ENCODE measurements at regions not wholly inside any gene's neighbourhood (a gene's known extent, or its start where the extent isn't known, plus 50 kb on each side); places are given as distances from the start of the nearest gene placed in this dataset.
"Not testable (repeated sequence)": the region's sequence is repeated elsewhere in the genome, so short reads cannot be mapped to it uniquely, and the experiment has no call there.

DNA sequence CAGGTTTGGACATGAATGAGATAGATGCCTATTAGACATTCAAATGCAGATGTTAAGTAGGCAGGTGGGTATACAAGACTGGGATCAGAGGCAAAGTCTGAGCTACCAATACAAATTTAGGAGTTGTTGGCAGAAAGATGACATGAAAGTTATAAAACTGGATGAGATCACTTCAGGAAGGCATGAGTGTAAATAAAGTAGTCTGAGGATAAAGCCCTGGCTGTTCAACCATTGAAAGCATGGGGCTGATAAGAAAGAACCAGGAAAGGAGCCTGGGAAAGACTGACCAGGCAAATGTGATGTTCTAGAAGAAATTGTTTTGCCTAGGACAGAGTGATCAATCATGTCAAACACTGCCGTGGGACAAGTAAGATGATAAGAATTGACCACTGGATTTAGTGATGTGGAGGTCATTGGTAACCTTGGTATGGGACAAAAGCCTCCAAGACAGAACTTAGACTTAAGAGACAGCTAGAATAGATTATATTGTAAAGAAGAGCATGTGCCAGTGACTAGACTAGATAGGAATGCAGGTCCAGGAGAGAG lies 98.5 kb downstream of the EHF start:
- DNase-seq (ENCODE audit: extremely low spot score, insufficient read length, low read depth) (no peak), FAIRE-seq (no peak)

DNA sequence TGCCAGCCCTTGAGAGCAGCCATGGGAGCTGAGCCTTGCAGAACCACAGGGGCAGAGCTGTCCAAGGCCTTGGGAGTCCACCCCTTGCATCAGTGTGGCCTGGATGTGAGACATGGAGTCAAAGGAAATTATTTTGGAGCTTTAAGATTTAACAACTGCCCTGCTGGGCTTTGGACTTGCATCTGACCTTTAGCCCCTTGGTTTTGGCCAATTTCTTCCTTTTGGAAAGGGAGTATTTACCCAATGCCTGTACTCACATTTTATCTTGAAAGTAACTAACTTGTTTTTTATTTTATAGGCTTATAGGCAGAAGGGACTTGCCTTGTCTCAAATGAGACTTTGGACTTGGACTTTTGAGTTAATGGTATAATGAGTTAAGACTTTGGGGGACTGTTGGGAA lies 92.7 kb downstream of the EHF start:
- DNase-seq (ENCODE audit: extremely low spot score, insufficient read length, low read depth); FAIRE-seq: not testable (repeated sequence)

Data from GM18507 (cell line).